DOHH2 (cell line): ENCODE measurements at regions not wholly inside any gene's neighbourhood (a gene's known extent, or its start where the extent isn't known, plus 50 kb on each side); places are given as distances from the start of the nearest gene placed in this dataset.

ENCODE experiments used
- EZH2phosphoT487 ChIP-seq: fragments of 200-600 bp; sonication (generic); IDR thresholded peaks from 2 replicates; pipeline ENCODE4 v1.6.1; 2017; ENCODE audit warnings: borderline replicate concordance, mild to moderate bottlenecking, antibody characterized with exemption, low read length, moderate library complexity, mixed read lengths
- TF ChIP-seq, protein P1 (sequence below): fragments of 200-600 bp; sonication (generic); IDR thresholded peaks from one replicate; pipeline ENCODE4 v1.5.1; 2014; ENCODE audit warnings: antibody characterized with exemption, mild to moderate bottlenecking, low read depth, low read length; ENCODE audit not compliant: poor library complexity, severe bottlenecking

- no peak for TF ChIP-seq EZH2phosphoT487
- TF ChIP-seq, protein P1, sequence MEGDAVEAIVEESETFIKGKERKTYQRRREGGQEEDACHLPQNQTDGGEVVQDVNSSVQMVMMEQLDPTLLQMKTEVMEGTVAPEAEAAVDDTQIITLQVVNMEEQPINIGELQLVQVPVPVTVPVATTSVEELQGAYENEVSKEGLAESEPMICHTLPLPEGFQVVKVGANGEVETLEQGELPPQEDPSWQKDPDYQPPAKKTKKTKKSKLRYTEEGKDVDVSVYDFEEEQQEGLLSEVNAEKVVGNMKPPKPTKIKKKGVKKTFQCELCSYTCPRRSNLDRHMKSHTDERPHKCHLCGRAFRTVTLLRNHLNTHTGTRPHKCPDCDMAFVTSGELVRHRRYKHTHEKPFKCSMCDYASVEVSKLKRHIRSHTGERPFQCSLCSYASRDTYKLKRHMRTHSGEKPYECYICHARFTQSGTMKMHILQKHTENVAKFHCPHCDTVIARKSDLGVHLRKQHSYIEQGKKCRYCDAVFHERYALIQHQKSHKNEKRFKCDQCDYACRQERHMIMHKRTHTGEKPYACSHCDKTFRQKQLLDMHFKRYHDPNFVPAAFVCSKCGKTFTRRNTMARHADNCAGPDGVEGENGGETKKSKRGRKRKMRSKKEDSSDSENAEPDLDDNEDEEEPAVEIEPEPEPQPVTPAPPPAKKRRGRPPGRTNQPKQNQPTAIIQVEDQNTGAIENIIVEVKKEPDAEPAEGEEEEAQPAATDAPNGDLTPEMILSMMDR: no peak
These were observed 215.3 kb downstream of the KIF20B start for GRCh38 chr10:89916468-89917215.
